Neural cell (in vitro differentiated cells): ENCODE measurements at regions not wholly inside any gene's neighbourhood (a gene's known extent, or its start where the extent isn't known, plus 50 kb on each side); places are given as distances from the start of the nearest gene placed in this dataset.

Experiments
- H2AFZ ChIP-seq: fragments of 200-600, 300-800 bp; sonication (generic), shearing (Covaris generic); 2 replicates; pipeline ENCODE4 v1.6.0; 2014; ENCODE audit warnings: low read depth, mild to moderate bottlenecking, antibody characterized with exemption, low read length, moderate library complexity
- H3F3A ChIP-seq: fragments of 200-600 bp; shearing (Covaris generic); 2 replicates; pipeline ENCODE4 v1.6.1; 2016; ENCODE audit warnings: mild to moderate bottlenecking, moderate library complexity, mixed read lengths, antibody characterized with exemption, low read length; ENCODE audit not compliant: insufficient read depth, poor library complexity, severe bottlenecking
- H3K27ac ChIP-seq: fragments of 200-600, 300-800 bp; sonication (generic), shearing (Covaris generic); 2 replicates; pipeline ENCODE4 v1.5.1; 2014; ENCODE audit warnings: mild to moderate bottlenecking, low read length, moderate library complexity
- H3K27me3 ChIP-seq: fragments of 300-800, 200-600 bp; sonication (generic), shearing (Covaris generic); 2 replicates; pipeline ENCODE4 v1.6.0; 2014; ENCODE audit warnings: mild to moderate bottlenecking, low read depth, low read length, moderate library complexity; ENCODE audit not compliant: insufficient read depth
- H3K36me3 ChIP-seq: fragments of 300-800, 200-600 bp; sonication (generic), shearing (Covaris generic); 2 replicates; pipeline ENCODE4 v1.5.1; 2014; ENCODE audit warnings: mild to moderate bottlenecking, antibody characterized with exemption, low read length, moderate library complexity; ENCODE audit not compliant: insufficient read depth
- H3K4me2 ChIP-seq: fragments of 300-800, 200-600 bp; sonication (generic), shearing (Covaris generic); 2 replicates; pipeline ENCODE4 v1.6.0; 2014; ENCODE audit warnings: mild to moderate bottlenecking, low read length
- H3K4me3 ChIP-seq: fragments of 300-800, 200-600 bp; sonication (generic), shearing (Covaris generic); 2 replicates; pipeline ENCODE4 v1.5.1; 2014; ENCODE audit warnings: mild to moderate bottlenecking, low read length, moderate library complexity
- H3K79me2 ChIP-seq: fragments of 200-600 bp; shearing (Covaris generic); replicated peaks from 2 replicates; pipeline ENCODE4 v1.6.0; 2014; ENCODE audit warnings: mild to moderate bottlenecking, low read length, moderate library complexity; ENCODE audit not compliant: insufficient read depth
- H3K9ac ChIP-seq: fragments of 300-800, 200-600 bp; sonication (generic), shearing (Covaris generic); 2 replicates; pipeline ENCODE4 v1.6.1; 2016; ENCODE audit warnings: mild to moderate bottlenecking, low read length, mixed read lengths
- H3K9me2 ChIP-seq: fragments of 200-600 bp; shearing (Covaris generic); 2 replicates; pipeline ENCODE4 v1.6.1; 2016; ENCODE audit warnings: mild to moderate bottlenecking, low read length, mixed read lengths; ENCODE audit not compliant: insufficient read depth
- H3K9me3 ChIP-seq: fragments of 200-600, 300-800 bp; sonication (generic), shearing (Covaris generic); 2 replicates; pipeline ENCODE4 v1.6.1; 2016; ENCODE audit warnings: mild to moderate bottlenecking, mixed run types, low read length, moderate library complexity, mixed read lengths
- H4K20me1 ChIP-seq: fragments of 200-600 bp; shearing (Covaris generic); 2 replicates; pipeline ENCODE4 v1.6.1; 2016; ENCODE audit warnings: mild to moderate bottlenecking, mixed run types; ENCODE audit not compliant: insufficient read depth
- EP300 ChIP-seq: fragments of 450-650 bp; conservative IDR thresholded peaks from 2 replicates; pipeline ENCODE4 v1.6.1; 2014; ENCODE audit warnings: antibody characterized with exemption, mild to moderate bottlenecking, moderate library complexity; ENCODE audit not compliant: poor library complexity, severe bottlenecking
- EZH2 ChIP-seq: fragments of 200-600, 300-800 bp; shearing (Covaris generic), sonication (generic); IDR thresholded peaks from 2 replicates; pipeline ENCODE4 v1.6.1; 2014; ENCODE audit warnings: antibody characterized with exemption, low read length, borderline replicate concordance, mild to moderate bottlenecking; ENCODE audit not compliant: insufficient read depth, poor library complexity, severe bottlenecking
- MXI1 ChIP-seq: fragments of 450-650 bp; conservative IDR thresholded peaks from 2 replicates; pipeline ENCODE4 v1.6.1; 2014; ENCODE audit warnings: antibody characterized with exemption, mild to moderate bottlenecking; ENCODE audit not compliant: poor library complexity, severe bottlenecking
- POLR2AphosphoS5 ChIP-seq: IDR thresholded peaks from 2 replicates; pipeline ENCODE4 v1.6.1; 2012
- RAD21 ChIP-seq: fragments of 450-650 bp; conservative IDR thresholded peaks from 2 replicates; pipeline ENCODE4 v1.6.1; 2014; ENCODE audit warnings: antibody characterized with exemption, mild to moderate bottlenecking, moderate library complexity
- SMC3 ChIP-seq: fragments of 450-650 bp; conservative IDR thresholded peaks from 2 replicates; pipeline ENCODE4 v1.6.1; 2014; ENCODE audit warnings: antibody characterized with exemption, mild to moderate bottlenecking, moderate library complexity; ENCODE audit not compliant: poor library complexity
- TAF1 ChIP-seq: IDR thresholded peaks from 2 replicates; pipeline ENCODE4 v1.6.1; 2012; ENCODE audit warnings: low read depth
- TF ChIP-seq, protein P1 (sequence below): fragments of 450-650 bp; IDR thresholded peaks from 2 replicates; pipeline ENCODE4 v1.5.1; 2014; ENCODE audit warnings: antibody characterized with exemption, mild to moderate bottlenecking, moderate library complexity; ENCODE audit not compliant: poor library complexity, severe bottlenecking
- TF ChIP-seq, protein P2 (sequence below): IDR thresholded peaks from 2 replicates; pipeline ENCODE4 v1.6.1; 2012; ENCODE audit warnings: borderline replicate concordance

DNA sequence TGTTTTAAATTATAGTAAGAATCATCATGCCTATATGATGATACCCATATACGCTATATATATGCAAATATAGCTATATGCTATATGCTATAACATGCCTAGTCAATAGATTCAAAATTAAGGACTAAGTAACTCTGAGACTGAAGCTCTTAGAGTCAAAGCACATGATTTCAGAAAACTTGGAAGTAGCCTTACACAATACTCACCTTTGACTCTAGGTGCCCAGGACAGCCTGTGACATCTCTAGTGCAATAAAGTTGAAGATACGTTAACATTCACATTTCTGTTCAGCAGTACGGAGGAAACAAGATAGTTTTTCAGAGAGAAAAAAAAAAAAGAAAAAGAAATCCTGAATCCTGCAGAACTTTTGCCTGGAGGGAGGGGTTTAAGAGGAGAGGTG, 149.7 kb upstream of the PIK3C3 start:
- no peaks in the 10 kb centered on the region for H3K27me3 ChIP-seq
- no peak overlapping the region for H3K4me3 ChIP-seq
- H2AFZ ChIP-seq: no peak overlapping the region
- H3K27ac ChIP-seq: no peak overlapping the region
- H3F3A ChIP-seq: no peaks in the 10 kb centered on the region
- H4K20me1 ChIP-seq: no peaks in the 10 kb centered on the region
- no peaks in the 10 kb centered on the region for H3K36me3 ChIP-seq
- no peaks in the 10 kb centered on the region for H3K79me2 ChIP-seq
- no peaks in the 10 kb centered on the region for H3K9me3 ChIP-seq
- H3K9ac ChIP-seq: no peak overlapping the region
- no peak overlapping the region for H3K4me2 ChIP-seq
- no peak for TF ChIP-seq EP300
- no peaks in the 10 kb centered on the region for H3K9me2 ChIP-seq

DNA sequence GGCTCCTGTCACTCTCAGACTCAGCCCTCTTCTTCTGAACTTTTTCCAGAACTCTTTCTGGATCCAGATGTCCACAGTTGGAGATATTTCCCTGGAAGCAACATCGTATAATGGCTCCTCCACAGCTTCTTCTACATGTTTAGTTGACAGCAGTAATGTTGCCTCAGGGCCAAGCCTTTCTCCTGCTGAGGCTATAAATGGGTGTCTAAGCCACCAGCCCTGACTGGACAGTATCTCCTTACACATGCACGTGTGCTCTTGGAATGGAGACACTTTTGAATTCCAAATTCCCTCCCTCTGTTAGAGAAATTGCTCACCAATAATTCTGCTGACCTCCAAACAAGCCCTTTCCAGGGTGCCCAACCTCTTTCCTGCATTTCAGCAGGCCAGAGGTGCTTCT, 156.2 kb upstream of the PIK3C3 start:
- Histone ChIP-seq H3K9me2 (no peaks in the 10 kb centered on the region), H3K9me3 (no peaks in the 10 kb centered on the region), H3K4me3 (no peak overlapping the region), H3F3A (no peaks in the 10 kb centered on the region), H3K9ac (no peak overlapping the region), H3K36me3 (no peaks in the 10 kb centered on the region), H3K27me3 (no peaks in the 10 kb centered on the region), H2AFZ (no peak overlapping the region), H3K79me2 (no peaks in the 10 kb centered on the region), H4K20me1 (no peaks in the 10 kb centered on the region), H3K4me2 (no peak overlapping the region), H3K27ac (no peak overlapping the region)
- TF ChIP-seq RAD21 (no peak), POLR2AphosphoS5 (no peak), TAF1 (no peak), EP300 (no peak), SMC3 (no peak), MXI1 (no peak), EZH2 (no peak)
- TF ChIP-seq, protein P1, sequence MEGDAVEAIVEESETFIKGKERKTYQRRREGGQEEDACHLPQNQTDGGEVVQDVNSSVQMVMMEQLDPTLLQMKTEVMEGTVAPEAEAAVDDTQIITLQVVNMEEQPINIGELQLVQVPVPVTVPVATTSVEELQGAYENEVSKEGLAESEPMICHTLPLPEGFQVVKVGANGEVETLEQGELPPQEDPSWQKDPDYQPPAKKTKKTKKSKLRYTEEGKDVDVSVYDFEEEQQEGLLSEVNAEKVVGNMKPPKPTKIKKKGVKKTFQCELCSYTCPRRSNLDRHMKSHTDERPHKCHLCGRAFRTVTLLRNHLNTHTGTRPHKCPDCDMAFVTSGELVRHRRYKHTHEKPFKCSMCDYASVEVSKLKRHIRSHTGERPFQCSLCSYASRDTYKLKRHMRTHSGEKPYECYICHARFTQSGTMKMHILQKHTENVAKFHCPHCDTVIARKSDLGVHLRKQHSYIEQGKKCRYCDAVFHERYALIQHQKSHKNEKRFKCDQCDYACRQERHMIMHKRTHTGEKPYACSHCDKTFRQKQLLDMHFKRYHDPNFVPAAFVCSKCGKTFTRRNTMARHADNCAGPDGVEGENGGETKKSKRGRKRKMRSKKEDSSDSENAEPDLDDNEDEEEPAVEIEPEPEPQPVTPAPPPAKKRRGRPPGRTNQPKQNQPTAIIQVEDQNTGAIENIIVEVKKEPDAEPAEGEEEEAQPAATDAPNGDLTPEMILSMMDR: no peak
- TF ChIP-seq, protein P2, sequence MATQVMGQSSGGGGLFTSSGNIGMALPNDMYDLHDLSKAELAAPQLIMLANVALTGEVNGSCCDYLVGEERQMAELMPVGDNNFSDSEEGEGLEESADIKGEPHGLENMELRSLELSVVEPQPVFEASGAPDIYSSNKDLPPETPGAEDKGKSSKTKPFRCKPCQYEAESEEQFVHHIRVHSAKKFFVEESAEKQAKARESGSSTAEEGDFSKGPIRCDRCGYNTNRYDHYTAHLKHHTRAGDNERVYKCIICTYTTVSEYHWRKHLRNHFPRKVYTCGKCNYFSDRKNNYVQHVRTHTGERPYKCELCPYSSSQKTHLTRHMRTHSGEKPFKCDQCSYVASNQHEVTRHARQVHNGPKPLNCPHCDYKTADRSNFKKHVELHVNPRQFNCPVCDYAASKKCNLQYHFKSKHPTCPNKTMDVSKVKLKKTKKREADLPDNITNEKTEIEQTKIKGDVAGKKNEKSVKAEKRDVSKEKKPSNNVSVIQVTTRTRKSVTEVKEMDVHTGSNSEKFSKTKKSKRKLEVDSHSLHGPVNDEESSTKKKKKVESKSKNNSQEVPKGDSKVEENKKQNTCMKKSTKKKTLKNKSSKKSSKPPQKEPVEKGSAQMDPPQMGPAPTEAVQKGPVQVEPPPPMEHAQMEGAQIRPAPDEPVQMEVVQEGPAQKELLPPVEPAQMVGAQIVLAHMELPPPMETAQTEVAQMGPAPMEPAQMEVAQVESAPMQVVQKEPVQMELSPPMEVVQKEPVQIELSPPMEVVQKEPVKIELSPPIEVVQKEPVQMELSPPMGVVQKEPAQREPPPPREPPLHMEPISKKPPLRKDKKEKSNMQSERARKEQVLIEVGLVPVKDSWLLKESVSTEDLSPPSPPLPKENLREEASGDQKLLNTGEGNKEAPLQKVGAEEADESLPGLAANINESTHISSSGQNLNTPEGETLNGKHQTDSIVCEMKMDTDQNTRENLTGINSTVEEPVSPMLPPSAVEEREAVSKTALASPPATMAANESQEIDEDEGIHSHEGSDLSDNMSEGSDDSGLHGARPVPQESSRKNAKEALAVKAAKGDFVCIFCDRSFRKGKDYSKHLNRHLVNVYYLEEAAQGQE: no peak

DNA sequence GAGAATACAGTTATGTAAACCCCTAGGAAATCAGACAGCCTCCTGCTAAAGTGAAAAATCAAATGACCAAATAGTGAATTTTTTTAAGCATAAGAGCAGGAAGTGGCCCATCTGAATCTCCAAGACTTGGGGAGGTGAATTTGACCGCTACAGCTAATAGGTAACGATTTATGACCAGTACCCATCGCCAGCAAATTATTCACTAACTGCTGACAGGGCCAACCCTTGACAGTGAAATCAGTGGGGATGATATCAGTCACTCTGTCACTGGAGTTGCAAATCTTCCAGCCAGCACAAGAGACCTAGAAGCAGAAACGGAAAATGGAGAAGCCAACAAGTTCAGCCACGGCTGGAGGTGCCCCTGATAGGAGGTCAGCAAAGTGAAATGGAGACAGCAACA, 164.3 kb upstream of the PIK3C3 start:
- Histone ChIP-seq H3K79me2 (no peaks in the 10 kb centered on the region), H3K4me2 (no peak overlapping the region), H3F3A (no peaks in the 10 kb centered on the region), H3K36me3 (no peaks in the 10 kb centered on the region), H3K4me3 (no peak overlapping the region), H2AFZ (no peak overlapping the region), H3K9me3 (no peaks in the 10 kb centered on the region), H4K20me1 (no peaks in the 10 kb centered on the region), H3K9me2 (no peaks in the 10 kb centered on the region), H3K9ac (no peak overlapping the region), H3K27me3 (no peaks in the 10 kb centered on the region), H3K27ac (peak overlapping the region; percentile 23)
- TF ChIP-seq, protein P1: no peak
- no peak for TF ChIP-seq SMC3
- no peak for TF ChIP-seq RAD21
